GM20000 (cell line): ENCODE measurements at regions not wholly inside any gene's neighbourhood (a gene's known extent, or its start where the extent isn't known, plus 50 kb on each side); places are given as distances from the start of the nearest gene placed in this dataset.

ENCODE experiments used
- DNase-seq: peaks from one replicate; pipeline ENCODE4 v3.0.0; 2012; ENCODE audit warnings: low spot score
- TF ChIP-seq, protein P1 (sequence below): IDR thresholded peaks from 2 replicates; pipeline ENCODE4 v1.5.1; 2012; ENCODE audit warnings: mild to moderate bottlenecking, control low read depth; ENCODE audit errors: extremely low read depth, missing control alignments

DNA sequence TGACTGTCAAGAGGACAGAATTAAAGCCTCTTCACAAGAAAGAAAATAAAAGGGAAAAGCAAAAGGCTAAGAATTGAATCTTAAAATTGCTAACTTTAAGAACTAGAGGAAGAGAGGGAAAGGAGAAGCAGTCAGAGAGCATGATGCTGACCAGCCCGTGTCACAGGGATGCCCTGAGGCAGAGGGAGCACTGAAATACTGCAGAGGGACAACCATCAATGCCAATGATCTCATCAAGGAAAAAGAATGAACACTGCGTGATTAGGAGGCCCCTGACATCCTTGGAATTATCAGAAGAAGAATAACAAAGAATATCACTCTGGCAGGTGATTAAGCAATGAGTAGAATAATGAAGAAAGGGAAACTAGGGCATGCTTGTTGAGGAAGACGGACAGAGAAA lies 252.2 kb upstream of the GRIP1 start:
- TF ChIP-seq, protein P1, sequence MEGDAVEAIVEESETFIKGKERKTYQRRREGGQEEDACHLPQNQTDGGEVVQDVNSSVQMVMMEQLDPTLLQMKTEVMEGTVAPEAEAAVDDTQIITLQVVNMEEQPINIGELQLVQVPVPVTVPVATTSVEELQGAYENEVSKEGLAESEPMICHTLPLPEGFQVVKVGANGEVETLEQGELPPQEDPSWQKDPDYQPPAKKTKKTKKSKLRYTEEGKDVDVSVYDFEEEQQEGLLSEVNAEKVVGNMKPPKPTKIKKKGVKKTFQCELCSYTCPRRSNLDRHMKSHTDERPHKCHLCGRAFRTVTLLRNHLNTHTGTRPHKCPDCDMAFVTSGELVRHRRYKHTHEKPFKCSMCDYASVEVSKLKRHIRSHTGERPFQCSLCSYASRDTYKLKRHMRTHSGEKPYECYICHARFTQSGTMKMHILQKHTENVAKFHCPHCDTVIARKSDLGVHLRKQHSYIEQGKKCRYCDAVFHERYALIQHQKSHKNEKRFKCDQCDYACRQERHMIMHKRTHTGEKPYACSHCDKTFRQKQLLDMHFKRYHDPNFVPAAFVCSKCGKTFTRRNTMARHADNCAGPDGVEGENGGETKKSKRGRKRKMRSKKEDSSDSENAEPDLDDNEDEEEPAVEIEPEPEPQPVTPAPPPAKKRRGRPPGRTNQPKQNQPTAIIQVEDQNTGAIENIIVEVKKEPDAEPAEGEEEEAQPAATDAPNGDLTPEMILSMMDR: no peak
- DNase-seq: no peak

DNA sequence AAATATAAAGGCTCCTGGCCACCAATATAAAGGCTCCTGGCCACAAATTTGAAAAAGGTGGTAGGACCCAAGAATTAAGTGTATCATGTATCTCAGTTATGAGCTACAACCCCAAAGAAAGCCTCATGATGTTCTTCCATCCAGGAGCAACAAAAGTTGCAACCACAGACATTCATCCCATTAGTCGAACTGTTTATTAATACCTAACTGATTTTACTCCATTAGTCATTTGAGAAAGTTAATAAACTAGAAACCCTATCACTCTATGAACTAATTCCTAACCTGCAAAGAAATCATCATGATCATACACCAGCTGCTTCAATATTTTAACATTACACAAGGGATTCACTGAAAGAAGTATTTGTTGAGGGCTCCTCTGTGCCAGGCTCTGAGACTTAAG lies 253.2 kb upstream of the GRIP1 start:
- TF ChIP-seq, protein P1: no peak
- DNase-seq: no peak

DNA sequence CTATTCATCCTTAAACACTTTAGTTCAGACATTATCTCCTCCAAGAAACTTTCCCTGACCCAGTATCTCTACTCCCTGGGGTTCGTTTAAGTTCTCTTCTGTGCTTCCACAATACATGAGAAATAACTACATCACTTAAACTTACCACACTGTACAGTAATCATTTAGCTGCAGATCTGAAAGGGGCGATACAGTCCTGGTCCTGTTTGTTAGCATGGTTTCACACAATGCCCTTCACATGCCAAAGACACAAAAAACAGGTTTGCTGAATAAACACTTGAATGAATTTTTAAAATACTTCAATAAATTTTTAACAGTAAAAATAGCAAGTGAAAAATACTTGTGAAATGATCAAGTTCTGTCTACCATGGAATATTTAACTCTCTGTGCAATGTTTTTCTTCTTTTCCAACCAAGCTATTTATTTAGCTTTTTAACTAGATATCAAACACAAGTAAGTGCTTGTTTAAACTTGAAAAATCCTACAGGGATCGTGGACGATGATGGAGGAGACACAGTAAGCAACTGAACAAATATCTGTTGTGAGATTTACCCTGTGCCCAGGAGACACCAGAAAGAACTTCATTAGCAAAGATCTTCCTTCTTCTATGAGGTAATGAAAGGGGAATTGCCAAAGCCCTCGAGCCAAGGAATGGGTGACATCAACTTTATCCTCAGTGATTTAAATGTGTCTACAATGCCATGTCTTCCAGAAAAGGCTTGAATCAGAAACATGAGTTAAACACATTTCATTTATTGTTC lies 255.6 kb upstream of the GRIP1 start:
- no peak for DNase-seq
- TF ChIP-seq, protein P1: no peak

GRCh38 chr12:66941150-66941549 lies 262.3 kb upstream of the GRIP1 start:
- TF ChIP-seq, protein P1: no peak
- DNase-seq: no peak

DNA sequence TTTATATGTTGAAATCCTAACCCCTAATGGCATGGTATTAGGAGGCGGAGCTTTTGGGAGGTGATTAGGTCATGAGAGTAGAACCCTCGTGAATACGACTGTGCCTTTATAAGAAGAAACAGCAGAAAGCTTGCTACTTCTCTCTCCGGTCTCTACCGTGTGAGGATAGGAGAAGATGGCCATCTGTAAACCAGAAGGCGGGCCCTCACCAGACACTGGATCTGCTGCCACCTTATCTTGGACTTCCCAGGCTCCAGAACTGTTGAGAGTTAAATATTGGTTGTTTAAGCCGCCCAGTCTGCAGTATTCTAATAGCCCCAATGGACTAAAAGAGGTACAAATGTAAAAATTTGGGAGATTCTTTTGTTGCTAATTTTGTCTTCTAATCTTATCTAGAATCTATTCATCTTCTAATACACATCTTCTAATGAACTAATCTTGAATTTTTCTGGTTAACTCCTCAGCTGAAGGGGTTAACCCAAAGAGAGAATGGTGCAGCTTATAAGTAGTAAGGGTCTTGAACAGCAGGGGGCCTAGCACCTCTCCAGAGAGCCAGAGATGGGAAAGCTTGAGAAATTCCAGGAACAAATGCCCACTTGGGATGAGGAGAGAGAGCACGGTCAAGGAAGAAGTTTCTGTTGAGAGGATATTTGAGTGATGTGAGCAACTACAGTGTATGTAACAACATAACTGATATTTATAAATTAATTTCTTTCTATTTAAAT lies 264.0 kb upstream of the GRIP1 start:
- TF ChIP-seq, protein P1: no peak
- no peak for DNase-seq

DNA sequence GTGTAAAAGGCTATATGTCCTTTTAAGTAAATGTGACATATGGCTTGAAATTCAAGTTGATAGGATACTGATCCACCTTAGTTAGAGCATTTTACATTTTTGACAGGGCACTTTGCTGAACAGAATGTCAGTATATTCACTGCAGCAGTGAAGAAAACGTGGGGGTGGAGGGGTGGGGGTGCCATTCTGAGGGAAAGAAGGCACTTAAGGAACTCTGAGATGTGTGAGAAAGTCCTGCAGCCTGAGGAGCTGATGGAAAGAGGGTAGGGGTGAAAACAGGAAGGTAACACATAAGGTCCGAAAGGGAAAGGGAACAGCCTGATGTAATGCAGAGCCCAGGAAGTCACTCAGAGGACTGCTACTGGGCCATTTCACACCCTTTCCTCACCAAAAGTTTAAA lies 265.5 kb upstream of the GRIP1 start:
- DNase-seq: no peak
- TF ChIP-seq, protein P1: no peak

DNA sequence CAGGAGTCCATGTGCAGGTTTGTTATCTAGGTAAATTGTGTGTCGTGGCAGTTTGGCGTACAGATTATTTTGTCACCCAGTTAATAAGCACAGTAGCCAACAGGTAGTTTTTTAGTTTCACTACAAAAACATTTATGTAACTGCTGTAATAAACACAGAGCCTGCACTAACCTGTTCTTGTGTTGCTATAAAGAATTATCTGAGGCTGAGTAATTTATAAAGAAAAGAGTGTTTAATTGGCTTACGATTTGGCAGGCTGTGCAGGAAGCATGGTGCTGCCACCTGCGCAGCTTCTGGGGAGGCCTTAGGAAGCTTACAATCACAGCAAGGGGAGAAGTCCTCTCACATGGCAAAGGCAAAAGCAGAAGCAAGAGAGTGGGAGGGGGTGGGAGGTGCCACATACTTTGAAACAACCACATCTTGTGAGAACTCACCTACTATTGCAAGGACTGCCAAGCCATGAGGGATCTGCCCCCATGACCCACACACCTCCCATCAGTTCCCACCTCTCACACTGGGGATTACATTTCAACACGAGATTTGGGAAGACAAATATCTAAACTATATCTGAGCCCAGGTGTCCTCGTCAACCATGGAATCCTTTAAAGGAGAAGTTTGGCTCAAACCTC lies 266.4 kb upstream of the GRIP1 start:
- DNase-seq: no peak
- TF ChIP-seq, protein P1: no peak
